ENCODE measurements at regions not wholly inside any gene's neighbourhood (a gene's known extent, or its start where the extent isn't known, plus 50 kb on each side); places are given as distances from the start of the nearest gene placed in this dataset.
"Not testable (repeated sequence)": the region's sequence is repeated elsewhere in the genome, so short reads cannot be mapped to it uniquely, and the experiment has no call there.

- no peak for DNase-seq (ENCODE audit: low read depth in 2 of 2)
These were observed 168.5 kb upstream of the COPS8 start for GRCh38 chr2:236917164-236917563.

- DNase-seq (ENCODE audit: low read depth in 2 of 2) = peak in 1 of 2 donors; percentile 56
These were observed 167.1 kb upstream of the COPS8 start for GRCh38 chr2:236918545-236918944.

GRCh38 chr2:236919209-236919608, 166.5 kb upstream of the COPS8 start:
- DNase-seq (ENCODE audit: low read depth in 2 of 2) = peak in 1 of 2 donors; percentile 40

- DNase-seq (ENCODE audit: low read depth in 2 of 2) = not testable (repeated sequence)
These were observed 165.8 kb upstream of the COPS8 start for GRCh38 chr2:236919801-236920379.

GRCh38 chr2:236922061-236922460, 163.6 kb upstream of the COPS8 start:
- DNase-seq (ENCODE audit: low read depth in 2 of 2) = no peak

GRCh38 chr2:236928380-236929037, 157.2 kb upstream of the COPS8 start:
- DNase-seq (ENCODE audit: low read depth in 2 of 2) = no peak

GRCh38 chr2:236932831-236933361, 152.8 kb upstream of the COPS8 start:
- DNase-seq (ENCODE audit: low read depth in 2 of 2) = no peak

GRCh38 chr2:236934166-236934565, 151.5 kb upstream of the COPS8 start:
- no peak for DNase-seq (ENCODE audit: low read depth in 2 of 2)

GRCh38 chr2:236934656-236935055, 151.0 kb upstream of the COPS8 start:
- no peak for DNase-seq (ENCODE audit: low read depth in 2 of 2)

GRCh38 chr2:236935083-236935482, 150.6 kb upstream of the COPS8 start:
- DNase-seq (ENCODE audit: low read depth in 2 of 2) = no peak

GRCh38 chr2:236935631-236936445, 149.9 kb upstream of the COPS8 start:
- no peak for DNase-seq (ENCODE audit: low read depth in 2 of 2)

- no peak for DNase-seq (ENCODE audit: low read depth in 2 of 2)
These were observed 149.2 kb upstream of the COPS8 start for GRCh38 chr2:236936446-236936940.

- DNase-seq (ENCODE audit: low read depth in 2 of 2) = no peak
These were observed 147.6 kb upstream of the COPS8 start for GRCh38 chr2:236938126-236938525.

- no peak for DNase-seq (ENCODE audit: low read depth in 2 of 2)
These were observed 146.4 kb upstream of the COPS8 start for GRCh38 chr2:236939271-236939670.

- DNase-seq (ENCODE audit: low read depth in 2 of 2) = peak; percentile 47 to 82
These were observed 145.9 kb upstream of the COPS8 start for GRCh38 chr2:236939721-236940231.

- DNase-seq (ENCODE audit: low read depth in 2 of 2) = no peak
These were observed 145.2 kb upstream of the COPS8 start for GRCh38 chr2:236940497-236940896.

GRCh38 chr2:236940916-236941520, 144.7 kb upstream of the COPS8 start:
- DNase-seq (ENCODE audit: low read depth in 2 of 2) = no peak

GRCh38 chr2:236941551-236941950, 144.1 kb upstream of the COPS8 start:
- no peak for DNase-seq (ENCODE audit: low read depth in 2 of 2)

- DNase-seq (ENCODE audit: low read depth in 2 of 2) = no peak
These were observed 143.1 kb upstream of the COPS8 start for GRCh38 chr2:236942554-236942953.

- no peak for DNase-seq (ENCODE audit: low read depth in 2 of 2)
These were observed 142.6 kb upstream of the COPS8 start for GRCh38 chr2:236943068-236943467.

GRCh38 chr2:236943841-236944513, 141.7 kb upstream of the COPS8 start:
- DNase-seq (ENCODE audit: low read depth in 2 of 2) = no peak

Data from dermis microvascular lymphatic vessel endothelial cell (primary cell).